Chondrocyte (in vitro differentiated cells): ENCODE measurements at regions not wholly inside any gene's neighbourhood (a gene's known extent, or its start where the extent isn't known, plus 50 kb on each side); places are given as distances from the start of the nearest gene placed in this dataset.

Experiments used
- DNase-seq: peaks from one replicate; pipeline ENCODE4 v3.0.0; 2021; ENCODE audit warnings: mixed read lengths, low spot score
- H3K27ac Mint-ChIP-seq: one replicate; pipeline ENCODE4 v1.8.0; 2021; ENCODE audit warnings: mild to moderate bottlenecking, moderate library complexity, mixed read lengths; ENCODE audit not compliant: unreplicated experiment
- H3K27me3 Mint-ChIP-seq: 2 replicates; pipeline ENCODE4 v1.8.0; 2021; ENCODE audit warnings: low read depth, mixed read lengths
- H3K36me3 Mint-ChIP-seq: 2 replicates; pipeline ENCODE4 v1.8.0; 2021; ENCODE audit warnings: low read depth, mixed read lengths
- H3K4me1 Mint-ChIP-seq: 2 replicates; pipeline ENCODE4 v1.8.0; 2021; ENCODE audit warnings: low read depth, mild to moderate bottlenecking, mixed read lengths
- H3K4me3 Mint-ChIP-seq: one replicate; pipeline ENCODE4 v1.8.0; 2021; ENCODE audit warnings: mild to moderate bottlenecking, moderate library complexity, mixed read lengths; ENCODE audit not compliant: unreplicated experiment
- H3K9me3 Mint-ChIP-seq: 2 replicates; pipeline ENCODE4 v1.8.0; 2021; ENCODE audit warnings: low read depth, mixed read lengths
- CTCF ChIP-seq: fragments of 200-600 bp; sonication (generic); IDR thresholded peaks from 2 replicates; pipeline ENCODE4 v1.5.0; 2021; ENCODE audit warnings: antibody characterized with exemption, mild to moderate bottlenecking, moderate library complexity

GRCh38 chr5:123882319-123882964 is 370.5 kb downstream of the CSNK1G3 start:
- Mint-ChIP-seq H3K27ac (no peak overlapping the region), H3K36me3 (no peaks in the 10 kb centered on the region), H3K9me3 (no peaks in the 10 kb centered on the region), H3K4me1 (peaks cover 25% of the 10 kb centered on the region), H3K4me3 (no peak overlapping the region), H3K27me3 (no peaks in the 10 kb centered on the region)
- no peak for DNase-seq
- TF ChIP-seq CTCF: no peak

- H3K4me3 Mint-ChIP-seq: no peak overlapping the region
- H3K9me3 Mint-ChIP-seq: no peaks in the 10 kb centered on the region
- H3K36me3 Mint-ChIP-seq: no peaks in the 10 kb centered on the region
- TF ChIP-seq CTCF: no peak
- H3K27me3 Mint-ChIP-seq: no peaks in the 10 kb centered on the region
- H3K4me1 Mint-ChIP-seq: peaks cover 25% of the 10 kb centered on the region
- H3K27ac Mint-ChIP-seq: peak overlapping the region; percentile 30
- DNase-seq: no peak
Observed at GRCh38 chr5:123881759-123882244, 369.8 kb downstream of the CSNK1G3 start.

- Mint-ChIP-seq H3K4me1 (peaks cover 27% of the 10 kb centered on the region), H3K27me3 (no peaks in the 10 kb centered on the region), H3K9me3 (no peaks in the 10 kb centered on the region), H3K27ac (no peak overlapping the region), H3K4me3 (no peak overlapping the region), H3K36me3 (no peaks in the 10 kb centered on the region)
- no peak for DNase-seq
- no peak for TF ChIP-seq CTCF
Observed at GRCh38 chr5:123880875-123881274, 368.9 kb downstream of the CSNK1G3 start.

GRCh38 chr5:123879071-123879470 is 367.1 kb downstream of the CSNK1G3 start:
- no peaks in the 10 kb centered on the region for H3K27me3 Mint-ChIP-seq
- H3K27ac Mint-ChIP-seq: no peak overlapping the region
- TF ChIP-seq CTCF: no peak
- no peaks in the 10 kb centered on the region for H3K36me3 Mint-ChIP-seq
- no peak overlapping the region for H3K4me3 Mint-ChIP-seq
- no peaks in the 10 kb centered on the region for H3K9me3 Mint-ChIP-seq
- DNase-seq: no peak
- peaks cover 44% of the 10 kb centered on the region for H3K4me1 Mint-ChIP-seq

GRCh38 chr5:123876276-123876790 is 364.4 kb downstream of the CSNK1G3 start:
- DNase-seq: no peak
- H3K4me3 Mint-ChIP-seq: no peak overlapping the region
- no peaks in the 10 kb centered on the region for H3K36me3 Mint-ChIP-seq
- H3K4me1 Mint-ChIP-seq: peaks cover 30% of the 10 kb centered on the region
- no peaks in the 10 kb centered on the region for H3K27me3 Mint-ChIP-seq
- TF ChIP-seq CTCF: no peak
- no peak overlapping the region for H3K27ac Mint-ChIP-seq
- H3K9me3 Mint-ChIP-seq: no peaks in the 10 kb centered on the region
